H9 (cell line): ENCODE measurements at regions not wholly inside any gene's neighbourhood (a gene's known extent, or its start where the extent isn't known, plus 50 kb on each side); places are given as distances from the start of the nearest gene placed in this dataset.

Experiments used
- DNase-seq: peaks from one replicate; pipeline ENCODE4 v3.0.0-alpha.2; 2017
- H2AFZ ChIP-seq: one replicate; pipeline ENCODE4 v1.6.1; 2013; ENCODE audit warnings: mild to moderate bottlenecking, low read length, control low read depth, moderate library complexity
- H2AK5ac ChIP-seq: 2 replicates; pipeline ENCODE4 v1.6.1; 2013; ENCODE audit warnings: low read length, control low read depth, mixed read lengths; ENCODE audit not compliant: insufficient read length
- H2BK120ac ChIP-seq: one replicate; pipeline ENCODE4 v1.6.1; 2013; ENCODE audit warnings: low read depth, mild to moderate bottlenecking, low read length, control low read depth, inconsistent platforms; ENCODE audit not compliant: poor library complexity, severe bottlenecking
- H2BK12ac ChIP-seq: 2 replicates; pipeline ENCODE4 v1.6.1; 2013; ENCODE audit warnings: low read length, control low read depth, mixed read lengths, low read depth; ENCODE audit not compliant: insufficient read length
- H2BK15ac ChIP-seq: 2 replicates; pipeline ENCODE4 v1.6.1; 2013; ENCODE audit warnings: low read depth, low read length, control low read depth
- H2BK20ac ChIP-seq: one replicate; pipeline ENCODE4 v1.6.1; 2013; ENCODE audit warnings: low read depth, mild to moderate bottlenecking, low read length, control low read depth, inconsistent platforms; ENCODE audit not compliant: poor library complexity, severe bottlenecking
- H2BK5ac ChIP-seq: 2 replicates; pipeline ENCODE4 v1.6.1; 2013; ENCODE audit warnings: low read length, control low read depth, mixed read lengths; ENCODE audit not compliant: insufficient read length
- H3K14ac ChIP-seq: 2 replicates; pipeline ENCODE4 v1.6.1; 2013; ENCODE audit warnings: low read length, control low read depth; ENCODE audit not compliant: insufficient read depth
- H3K18ac ChIP-seq: 2 replicates; pipeline ENCODE4 v1.6.1; 2013; ENCODE audit warnings: low read depth, mild to moderate bottlenecking, mixed read lengths, low read length, control low read depth; ENCODE audit not compliant: insufficient read length
- H3K23ac ChIP-seq: 2 replicates; pipeline ENCODE4 v1.6.1; 2013; ENCODE audit warnings: low read length, control low read depth, mixed read lengths, low read depth; ENCODE audit not compliant: insufficient read length
- H3K23me2 ChIP-seq: 2 replicates; pipeline ENCODE4 v1.6.1; 2013; ENCODE audit warnings: low read depth, mild to moderate bottlenecking, mixed read lengths, low read length, control low read depth; ENCODE audit not compliant: insufficient read length, poor library complexity, severe bottlenecking
- H3K27ac ChIP-seq: 2 replicates; pipeline ENCODE4 v1.5.1; 2013; ENCODE audit warnings: low read length, control low read depth, mixed read lengths, low read depth; ENCODE audit not compliant: insufficient read length
- H3K27me3 ChIP-seq: 2 replicates; pipeline ENCODE4 v1.6.1; 2013; ENCODE audit warnings: low read length, control low read depth, inconsistent platforms; ENCODE audit not compliant: insufficient read depth
- H3K4ac ChIP-seq: 2 replicates; pipeline ENCODE4 v1.6.1; 2013; ENCODE audit warnings: low read depth, mild to moderate bottlenecking, control low read depth, inconsistent platforms, low read length, moderate library complexity
- H3K4me1 ChIP-seq: 2 replicates; pipeline ENCODE4 v1.6.1; 2013; ENCODE audit warnings: low read length, control low read depth, inconsistent platforms; ENCODE audit not compliant: insufficient read depth
- H3K4me2 ChIP-seq: 2 replicates; pipeline ENCODE4 v1.6.1; 2013; ENCODE audit warnings: low read length, control low read depth, mixed read lengths; ENCODE audit not compliant: insufficient read length, insufficient read depth
- H3K56ac ChIP-seq: 2 replicates; pipeline ENCODE4 v1.6.1; 2013; ENCODE audit warnings: low read depth, mild to moderate bottlenecking, mixed read lengths, low read length, control low read depth; ENCODE audit not compliant: insufficient read length
- H3K79me1 ChIP-seq: 2 replicates; pipeline ENCODE4 v1.6.1; 2013; ENCODE audit warnings: low read depth, mild to moderate bottlenecking, moderate library complexity, low read length, control low read depth, inconsistent platforms; ENCODE audit not compliant: insufficient read depth, poor library complexity, severe bottlenecking
- H3K79me2 ChIP-seq: 2 replicates; pipeline ENCODE4 v1.6.1; 2013; ENCODE audit warnings: low read length, control low read depth, inconsistent platforms; ENCODE audit not compliant: insufficient read depth
- H3K9ac ChIP-seq: 2 replicates; pipeline ENCODE4 v1.6.1; 2013; ENCODE audit warnings: low read length, control low read depth, mixed read lengths; ENCODE audit not compliant: insufficient read length; ENCODE audit errors: extremely low read depth
- H3K9me3 ChIP-seq: one replicate; pipeline ENCODE4 v1.6.1; 2013; ENCODE audit warnings: low read depth, low read length, inconsistent platforms; ENCODE audit not compliant: control insufficient read depth
- H3T11ph ChIP-seq: one replicate; pipeline ENCODE4 v1.6.1; 2013; ENCODE audit warnings: mild to moderate bottlenecking, low read length, control low read depth, inconsistent platforms
- H4K20me1 ChIP-seq: one replicate; pipeline ENCODE4 v1.6.1; 2013; ENCODE audit not compliant: control insufficient read depth, insufficient read length, insufficient read depth
- H4K5ac ChIP-seq: 2 replicates; pipeline ENCODE4 v1.6.1; 2013; ENCODE audit warnings: low read depth, mild to moderate bottlenecking, mixed read lengths, low read length, control low read depth; ENCODE audit not compliant: insufficient read length
- H4K8ac ChIP-seq: replicated peaks from 2 replicates; pipeline ENCODE4 v1.6.1; 2013; ENCODE audit warnings: low read length, control low read depth, mixed read lengths, low read depth; ENCODE audit not compliant: insufficient read length
- H4K91ac ChIP-seq: 2 replicates; pipeline ENCODE4 v1.6.1; 2013; ENCODE audit warnings: low read depth, mild to moderate bottlenecking, moderate library complexity, mixed read lengths, low read length, control low read depth; ENCODE audit not compliant: insufficient read length
- H3K27ac Mint-ChIP-seq, 3 experiments: 2 replicates in 2 of 3; 3 replicates in 1 of 3; pipeline ENCODE4 v1.8.0; 2020 to 2021; ENCODE audit warnings: mixed read lengths in 3 of 3, mild to moderate bottlenecking in 1 of 3, moderate library complexity in 1 of 3
- H3K27me3 Mint-ChIP-seq: 2 replicates; pipeline ENCODE4 v1.8.0; 2021; ENCODE audit warnings: low read depth, mild to moderate bottlenecking, moderate library complexity, mixed read lengths
- H3K36me3 Mint-ChIP-seq, 3 experiments: 2 replicates in 2 of 3; 3 replicates in 1 of 3; pipeline ENCODE4 v1.8.0; 2020 to 2021; ENCODE audit warnings: low read depth in 3 of 3, mixed read lengths in 3 of 3; ENCODE audit not compliant: insufficient read depth in 1 of 3
- H3K4me1 Mint-ChIP-seq, 2 experiments: 2 replicates each; pipeline ENCODE4 v1.8.0; 2020; ENCODE audit warnings: mixed read lengths in 2 of 2
- H3K4me3 Mint-ChIP-seq, 2 experiments: 2 replicates in 1 of 2; 3 replicates in 1 of 2; pipeline ENCODE4 v1.8.0; 2020 to 2021; ENCODE audit warnings: mild to moderate bottlenecking in 2 of 2, mixed read lengths in 2 of 2, moderate library complexity in 1 of 2
- H3K9me3 Mint-ChIP-seq, 2 experiments: 2 replicates in 1 of 2; 3 replicates in 1 of 2; pipeline ENCODE4 v1.8.0; 2020; ENCODE audit warnings: mild to moderate bottlenecking in 2 of 2, mixed read lengths in 2 of 2, moderate library complexity in 1 of 2
- CTCF ChIP-seq: fragments of 200-600 bp; sonication (generic); conservative IDR thresholded peaks from 3 replicates; pipeline ENCODE4 v1.8.0; 2021; ENCODE audit warnings: antibody characterized with exemption, mild to moderate bottlenecking
- WGBS: extraction: QIAGEN DNeasy Blood & Tissue Kit; methylation state at CpG from one replicate; pipeline ENCODE4 v1.1.7; 2013; ENCODE audit warnings: missing lambda C conversion rate, low lambda C conversion rate, mixed read lengths; ENCODE audit not compliant: insufficient read length; ENCODE audit errors: extremely low coverage; 5-methylcytosine and 5-hydroxymethylcytosine counted together

- no peaks in the 10 kb centered on the region for H3K9me3 ChIP-seq
- no CpG with 5 or more reads among the region's 2 CpGs for WGBS
- H3K18ac ChIP-seq, result no peak overlapping the region
- H3K79me2 ChIP-seq, result no peaks in the 10 kb centered on the region
- H3K4me2 ChIP-seq, result no peak overlapping the region
- Mint-ChIP-seq H3K36me3 (no peaks in the 10 kb centered on the region), H3K27ac (no peak overlapping the region), H3K4me3 (no peak overlapping the region), H3K9me3 (no peaks in the 10 kb centered on the region), H3K4me1 (peaks cover under 1 to 3% of the 10 kb centered on the region in 2 experiments; a peak in 2 of 4 replicates), H3K27me3 (no peaks in the 10 kb centered on the region)
- H4K20me1 ChIP-seq, result no peaks in the 10 kb centered on the region
- no peak overlapping the region for H3K27ac ChIP-seq
- no peak overlapping the region for H2BK12ac ChIP-seq
- no peak for DNase-seq
- no peak overlapping the region for H4K5ac ChIP-seq
- no peak overlapping the region for H3K14ac ChIP-seq
- H2AFZ ChIP-seq, result no peak overlapping the region
- H4K8ac ChIP-seq, result no peak overlapping the region
- H2BK5ac ChIP-seq, result no peak overlapping the region
- no peak overlapping the region for H3K56ac ChIP-seq
- no peak overlapping the region for H3K23ac ChIP-seq
- H2BK20ac ChIP-seq, result no peak overlapping the region
- no peaks in the 10 kb centered on the region for H3K27me3 ChIP-seq
- H3K4me1 ChIP-seq, result no peaks in the 10 kb centered on the region
- no peaks in the 10 kb centered on the region for H3K79me1 ChIP-seq
- H4K91ac ChIP-seq, result no peak overlapping the region
- no peak overlapping the region for H2BK15ac ChIP-seq
- no peak for TF ChIP-seq CTCF
- H2AK5ac ChIP-seq, result no peak overlapping the region
- no peaks in the 10 kb centered on the region for H3K23me2 ChIP-seq
- H3K9ac ChIP-seq, result no peak overlapping the region
- H2BK120ac ChIP-seq, result no peak overlapping the region
- H3K4ac ChIP-seq, result no peak overlapping the region
- H3T11ph ChIP-seq, result no peak overlapping the region
Observed at GRCh38 chr4:127174616-127175015, 458.1 kb upstream of the INTU start.
